HG02623 (cell line): ENCODE measurements at regions not wholly inside any gene's neighbourhood (a gene's known extent, or its start where the extent isn't known, plus 50 kb on each side); places are given as distances from the start of the nearest gene placed in this dataset.
"Not testable (repeated sequence)": the region's sequence is repeated elsewhere in the genome, so short reads cannot be mapped to it uniquely, and the experiment has no call there.

Experiments used
- ATAC-seq: cut with Tn5 transposase; IDR thresholded peaks from one replicate; pipeline ENCODE4 v1.9.1; 2021; ENCODE audit warnings: moderate library complexity; ENCODE audit not compliant: unreplicated experiment

DNA sequence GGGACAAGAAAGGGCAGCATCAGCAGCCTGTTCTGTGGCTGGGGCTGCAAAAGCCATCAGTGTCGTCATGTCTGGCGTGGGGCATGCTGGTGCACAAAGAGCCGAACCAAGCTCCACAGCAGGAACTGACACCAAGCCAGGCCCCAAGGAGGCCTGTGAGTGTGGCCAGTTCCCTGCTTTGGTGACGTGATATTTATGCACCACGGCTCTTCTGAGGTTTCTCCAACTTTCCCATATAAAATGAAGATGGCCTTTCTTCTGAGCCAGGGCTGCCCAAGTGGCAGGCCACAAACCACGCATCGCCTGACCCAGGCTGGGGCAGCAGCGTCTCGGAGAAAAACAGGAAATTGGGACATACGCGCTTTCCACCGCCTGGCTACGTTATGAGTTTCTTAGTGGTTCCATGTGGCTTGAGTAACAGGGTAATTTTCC lies 109.9 kb downstream of the RIN2 start:
- ATAC-seq: no peak

DNA sequence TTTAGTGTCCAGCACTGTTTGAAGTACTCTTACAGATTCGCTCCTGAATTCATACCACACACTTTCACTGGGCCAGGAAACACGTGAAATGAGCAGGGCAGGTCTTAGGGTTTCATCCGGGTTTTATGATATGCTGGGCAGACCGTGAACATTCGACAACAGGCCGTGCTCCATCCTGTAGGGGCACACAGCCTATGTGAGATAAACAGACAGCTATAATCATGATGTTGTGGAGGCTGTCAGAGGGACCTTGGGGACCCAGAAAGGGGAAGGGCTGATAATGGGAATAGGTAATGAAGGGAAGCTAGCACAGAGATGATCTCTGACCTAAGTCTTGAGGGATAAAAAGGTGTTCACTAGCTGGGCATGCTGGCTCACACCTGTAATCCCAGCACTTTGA lies 110.4 kb downstream of the RIN2 start:
- ATAC-seq: no peak

DNA sequence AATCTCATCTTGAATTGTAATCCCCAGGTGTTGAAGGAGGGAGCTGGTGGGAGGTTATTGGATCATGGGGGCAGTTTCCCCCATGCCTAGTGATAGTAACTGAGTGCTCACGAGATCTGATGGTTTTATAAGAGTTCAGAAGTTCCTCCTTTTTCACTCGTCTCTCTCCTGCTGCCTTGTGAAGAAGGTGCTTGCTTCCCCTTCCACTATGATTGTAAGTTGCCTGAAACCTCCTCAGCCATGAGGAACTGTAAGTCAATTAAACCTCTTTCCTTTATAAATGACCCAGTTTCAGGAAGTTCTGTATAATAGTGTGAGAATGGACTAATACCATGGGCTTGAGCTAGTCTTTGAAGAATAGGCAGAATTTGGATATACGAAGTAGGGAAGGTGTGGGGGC lies 113.9 kb downstream of the RIN2 start:
- no peak for ATAC-seq

DNA sequence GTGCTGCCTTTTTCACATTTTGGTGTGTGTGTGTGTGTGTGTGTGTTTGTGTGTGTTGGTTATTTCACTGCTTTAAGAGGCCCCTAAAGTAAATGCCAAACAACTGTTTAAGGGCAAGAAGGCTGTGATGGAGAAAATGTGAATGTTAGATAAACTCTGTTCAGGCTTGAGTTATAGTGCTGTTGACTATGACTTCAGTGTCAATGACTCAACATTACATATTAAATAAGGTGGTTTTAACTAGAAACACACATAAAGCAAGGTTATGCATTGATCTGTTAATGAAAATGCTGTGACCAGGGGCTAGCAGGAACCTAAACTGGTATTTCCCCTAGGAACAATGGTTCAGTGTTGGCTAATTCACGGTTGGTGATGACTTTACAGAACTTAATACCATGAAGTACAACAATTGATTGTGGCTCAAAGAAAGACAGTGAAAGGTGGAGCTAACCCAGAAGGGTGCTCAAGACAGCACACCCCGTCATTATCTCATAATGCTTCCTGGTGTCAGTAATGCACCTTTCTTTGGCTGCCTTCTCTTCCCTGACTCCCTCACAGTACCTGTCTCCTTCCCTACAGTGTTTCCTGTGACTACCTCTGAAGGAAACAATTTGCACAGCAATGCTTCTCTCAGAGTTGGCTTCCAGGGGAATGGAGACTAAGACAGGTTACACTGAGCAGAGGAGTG lies 116.1 kb downstream of the RIN2 start:
- ATAC-seq: no peak

DNA sequence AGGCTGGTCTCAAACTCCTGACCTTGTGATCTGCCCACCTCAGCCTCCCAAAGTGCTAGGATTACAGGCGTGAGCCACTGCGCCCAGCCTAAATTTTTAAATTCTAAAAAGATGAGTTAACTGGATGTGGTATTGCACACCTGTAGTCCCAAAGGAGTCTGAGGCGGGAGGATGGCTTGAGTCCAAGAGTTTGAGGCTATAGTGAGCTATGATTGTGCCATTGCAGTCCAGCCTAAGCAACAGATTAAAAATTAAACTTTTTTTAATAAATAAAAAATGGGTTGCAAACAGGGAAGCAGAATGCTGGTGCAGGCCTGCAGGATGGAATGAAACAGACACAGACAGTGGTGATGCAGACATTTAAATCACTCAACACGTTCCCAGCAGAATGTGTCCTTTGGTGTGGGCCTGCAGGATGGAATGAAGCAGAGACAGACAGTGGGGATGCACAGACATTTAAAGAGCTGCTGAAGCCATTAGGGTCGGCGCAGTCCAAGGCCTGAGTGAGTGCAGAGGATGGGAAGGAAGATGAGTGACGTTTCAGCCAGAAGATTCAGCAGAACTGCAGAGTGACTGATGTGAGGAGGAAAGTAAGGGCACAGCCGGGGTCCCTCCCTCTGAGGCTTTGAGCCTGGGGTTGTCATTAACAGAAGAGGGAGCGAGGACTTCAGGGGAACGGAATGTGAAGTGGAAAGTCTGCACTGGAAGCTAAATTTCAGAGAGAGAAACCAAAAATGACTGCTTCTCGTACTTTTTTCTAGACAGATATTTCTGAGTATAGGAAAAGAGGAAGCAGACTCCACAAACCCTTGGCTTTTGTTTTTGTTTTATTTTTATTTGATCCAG lies 117.5 kb downstream of the RIN2 start:
- ATAC-seq: no peak

DNA sequence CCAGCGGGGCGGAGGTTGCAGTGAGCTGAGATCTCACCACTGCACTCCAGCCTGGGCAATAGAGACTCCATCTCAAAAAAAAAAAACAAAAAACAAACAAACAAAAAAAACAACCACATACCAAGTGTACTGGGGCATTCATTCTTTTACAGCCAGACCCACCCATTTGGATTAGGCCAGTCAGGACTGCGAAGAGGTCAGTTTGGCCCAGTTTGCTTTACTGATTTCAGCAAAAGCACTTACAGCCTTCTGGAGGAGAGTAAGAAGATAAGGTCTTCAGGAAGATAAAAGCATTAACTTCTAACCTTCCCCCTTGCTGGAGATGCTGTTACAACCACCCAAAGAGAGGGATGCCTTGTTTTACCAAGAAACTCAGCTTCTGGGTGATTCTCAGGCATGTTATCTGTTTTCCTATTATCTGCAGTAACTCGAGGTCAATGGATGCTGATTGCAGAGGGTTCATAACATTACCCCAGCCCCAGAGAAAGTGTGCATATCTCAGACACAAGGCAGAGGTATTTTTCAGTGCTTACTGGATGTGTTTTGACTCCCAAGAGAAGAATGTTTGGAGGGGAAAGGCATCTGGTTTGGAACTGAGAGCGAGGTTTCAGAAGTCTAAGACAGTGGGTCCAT lies 118.9 kb downstream of the RIN2 start:
- no peak for ATAC-seq

DNA sequence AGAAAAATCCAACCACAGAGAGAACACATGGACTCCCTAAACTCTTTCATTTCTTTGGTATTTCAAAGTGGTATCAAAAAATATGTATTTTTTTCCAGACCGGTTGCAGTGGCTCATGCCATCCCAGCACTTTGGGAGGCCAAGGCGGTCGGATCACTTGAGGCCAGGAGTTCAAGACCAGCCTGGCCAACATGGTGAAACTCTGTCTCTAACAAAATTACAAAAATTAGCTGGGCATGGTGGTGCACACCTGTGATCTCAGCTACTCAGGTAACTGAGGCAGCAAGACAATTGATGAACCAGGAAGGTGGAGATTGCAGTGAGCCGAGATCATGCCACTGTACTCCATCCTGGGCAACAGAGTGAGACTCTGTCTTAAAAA lies 121.8 kb downstream of the RIN2 start:
- not testable (repeated sequence) for ATAC-seq

DNA sequence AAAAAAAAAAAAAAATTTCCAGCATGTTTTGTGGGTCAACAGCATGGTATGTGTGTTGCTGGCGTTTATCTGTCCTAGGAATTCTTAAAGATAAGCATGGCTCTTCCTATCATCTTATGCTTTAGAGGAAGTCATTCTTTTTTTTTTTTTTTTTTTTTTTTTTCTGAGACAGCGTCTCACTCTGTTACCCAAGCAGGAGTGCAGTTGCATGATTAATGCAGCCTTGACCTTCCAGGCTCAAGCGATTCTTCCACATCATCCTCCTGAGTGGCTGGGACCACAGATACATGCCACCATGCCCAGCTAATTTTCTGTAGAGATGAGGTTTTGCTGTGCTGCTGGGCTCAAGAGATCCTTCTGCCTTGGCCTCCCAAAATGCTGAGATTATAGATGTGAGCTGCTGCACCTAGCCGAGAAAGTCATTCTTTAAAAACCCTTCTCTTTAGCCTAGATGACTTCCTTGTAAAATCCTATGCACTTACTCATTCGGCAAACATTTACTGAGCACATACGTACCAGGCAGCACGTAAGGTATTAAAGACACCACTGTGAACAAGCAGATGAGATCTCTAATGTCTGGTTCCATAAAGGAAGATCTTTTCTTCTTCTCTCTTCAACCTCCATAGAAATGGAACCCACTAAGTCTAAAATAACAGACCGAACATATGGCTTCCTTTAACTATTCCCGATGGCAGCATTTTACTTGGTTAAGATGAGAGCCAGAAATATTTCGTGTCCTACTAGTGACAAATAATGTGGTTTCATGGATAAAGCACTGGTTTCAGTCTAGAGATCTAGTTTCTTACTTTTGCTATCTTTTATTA lies 122.4 kb downstream of the RIN2 start:
- ATAC-seq: no peak

DNA sequence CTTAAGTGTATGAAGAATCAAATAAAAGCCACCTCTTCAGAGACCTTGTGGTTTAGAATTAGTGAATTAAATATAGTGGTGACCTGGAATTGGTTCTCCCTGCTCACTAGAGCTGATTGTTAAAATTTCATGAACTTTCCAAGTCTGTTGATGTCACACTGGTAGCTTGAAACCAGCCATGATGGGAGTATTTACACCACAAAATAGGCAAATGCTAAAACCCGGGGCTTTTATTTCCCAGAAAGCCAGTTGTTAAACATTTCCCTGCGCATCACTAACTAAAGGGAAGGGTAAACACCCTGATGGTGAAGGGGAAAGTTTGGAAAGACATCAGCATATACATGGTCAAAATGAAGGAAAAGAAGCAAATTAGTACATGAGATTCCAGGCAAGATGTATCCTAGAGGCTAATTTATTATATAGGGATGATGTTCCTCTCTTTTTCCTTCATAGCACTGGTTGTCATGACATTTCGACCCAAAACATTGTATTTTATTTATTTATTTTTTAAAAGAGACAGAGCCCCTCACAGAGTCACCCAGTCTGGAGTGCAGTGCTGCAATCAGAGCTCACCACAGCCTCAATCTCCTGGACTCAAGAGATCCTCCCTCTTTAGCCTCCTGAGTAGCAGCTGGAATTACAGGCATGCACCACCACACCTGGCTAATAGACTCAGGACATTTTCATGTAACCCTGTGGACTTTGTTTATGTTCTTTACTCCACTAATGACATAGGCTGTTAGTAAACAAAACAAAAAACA lies 123.2 kb downstream of the RIN2 start:
- ATAC-seq: no peak

DNA sequence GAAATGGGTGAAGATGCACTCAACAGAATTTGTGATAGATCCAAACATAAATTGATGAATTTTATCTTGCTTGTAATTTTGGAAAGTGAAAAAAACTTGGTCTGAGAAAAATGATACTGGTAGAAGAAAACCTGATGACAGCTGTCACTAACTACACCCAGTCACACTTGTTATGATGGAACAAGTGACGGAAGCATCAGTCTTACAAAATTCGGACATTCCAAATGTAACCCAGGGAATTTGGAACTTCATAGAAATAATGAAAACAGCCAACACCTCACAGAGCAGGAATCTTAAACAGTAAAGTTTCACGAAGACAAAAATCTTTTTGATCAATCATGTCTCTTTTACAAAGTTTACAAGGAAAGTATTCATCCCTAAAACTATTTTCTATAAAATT lies 123.9 kb downstream of the RIN2 start:
- no peak for ATAC-seq

DNA sequence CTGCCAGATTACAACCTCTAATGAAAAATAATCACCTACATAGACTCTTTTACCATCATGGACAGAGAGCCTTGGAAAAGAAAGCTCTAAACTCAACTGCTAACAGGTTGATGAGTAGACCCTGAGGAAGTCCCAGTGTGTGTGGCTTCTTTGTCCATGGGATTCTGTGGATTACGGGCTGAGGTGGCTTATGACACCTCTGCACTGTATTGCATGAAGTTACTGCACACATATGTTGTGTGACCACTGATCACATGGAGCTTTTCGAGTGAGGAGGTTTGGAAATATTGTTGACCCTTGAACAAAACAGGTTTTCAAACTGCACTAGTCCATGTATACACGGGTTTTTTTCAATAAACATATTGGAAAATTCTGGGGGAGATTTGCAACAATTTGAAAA lies 124.4 kb downstream of the RIN2 start:
- ATAC-seq: no peak

DNA sequence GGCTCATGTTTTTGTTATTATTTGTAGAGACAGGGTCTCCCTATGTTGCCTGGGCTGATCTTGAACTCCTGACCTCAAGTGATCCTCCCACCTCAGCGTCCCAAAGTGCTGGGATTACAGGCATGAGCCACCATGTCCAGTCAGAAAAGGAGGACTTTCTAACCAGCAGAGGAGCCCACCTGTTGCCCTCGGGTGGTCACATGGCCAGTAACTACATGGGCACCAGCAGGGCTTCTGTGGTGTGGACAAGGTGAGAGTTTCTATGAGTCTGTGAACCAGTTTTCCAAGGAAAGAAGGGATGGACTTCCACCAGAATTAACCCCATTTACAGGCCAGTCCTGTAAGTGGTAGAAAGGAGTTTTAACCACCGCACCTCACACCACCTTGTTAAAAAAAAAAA lies 125.4 kb downstream of the RIN2 start:
- no peak for ATAC-seq

DNA sequence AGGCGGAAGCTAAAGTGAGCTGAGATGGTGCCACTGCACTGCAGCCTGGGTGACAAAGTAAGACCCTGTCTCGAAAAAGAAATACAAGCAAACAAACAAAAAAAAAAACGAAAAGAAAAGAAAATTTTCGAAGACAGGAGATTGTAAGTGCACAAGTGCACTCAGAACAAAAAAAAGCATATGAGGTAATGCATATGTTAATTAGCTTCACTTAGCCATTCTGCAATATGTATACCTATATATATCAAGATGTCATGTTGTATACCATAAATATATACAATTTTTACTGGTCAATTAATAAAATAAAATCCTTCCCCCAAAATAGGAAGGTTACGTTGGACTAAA lies 127.5 kb downstream of the RIN2 start:
- ATAC-seq: no peak

DNA sequence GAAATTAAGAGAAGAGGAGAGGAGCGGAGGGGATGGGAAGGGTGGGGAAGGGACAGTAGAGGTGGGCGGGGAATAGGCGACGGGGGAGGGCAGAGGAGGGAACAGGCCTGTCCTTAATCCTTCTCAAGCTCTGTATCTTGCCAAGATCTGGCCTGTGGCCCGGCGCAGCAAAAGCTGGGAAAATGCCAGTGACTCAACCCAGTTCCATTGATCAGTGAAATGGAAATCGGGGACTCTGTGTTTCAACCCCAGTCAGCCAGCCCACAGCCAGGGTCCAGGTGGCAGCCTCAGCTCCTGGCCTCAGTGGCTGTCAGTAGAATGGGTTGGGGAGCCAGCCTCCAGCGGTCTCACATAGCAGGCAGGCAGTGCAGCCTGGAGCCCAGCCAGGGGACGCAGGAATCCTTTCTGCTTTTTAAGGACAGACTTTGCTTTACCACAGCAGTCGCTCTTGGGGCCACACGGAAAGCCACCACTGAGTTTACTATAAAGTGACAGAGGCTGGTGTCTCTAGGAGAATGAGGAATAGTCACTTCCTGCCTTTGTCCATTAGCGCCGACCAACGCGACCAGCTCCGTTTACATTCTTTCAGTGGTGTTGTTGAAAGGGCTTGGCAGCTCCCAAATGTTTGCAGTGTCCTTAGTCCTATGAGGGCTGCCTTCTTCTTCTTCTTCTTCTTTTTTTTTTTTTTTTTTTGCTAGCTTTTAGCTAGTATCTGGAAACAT lies 128.0 kb downstream of the RIN2 start:
- no peak for ATAC-seq

DNA sequence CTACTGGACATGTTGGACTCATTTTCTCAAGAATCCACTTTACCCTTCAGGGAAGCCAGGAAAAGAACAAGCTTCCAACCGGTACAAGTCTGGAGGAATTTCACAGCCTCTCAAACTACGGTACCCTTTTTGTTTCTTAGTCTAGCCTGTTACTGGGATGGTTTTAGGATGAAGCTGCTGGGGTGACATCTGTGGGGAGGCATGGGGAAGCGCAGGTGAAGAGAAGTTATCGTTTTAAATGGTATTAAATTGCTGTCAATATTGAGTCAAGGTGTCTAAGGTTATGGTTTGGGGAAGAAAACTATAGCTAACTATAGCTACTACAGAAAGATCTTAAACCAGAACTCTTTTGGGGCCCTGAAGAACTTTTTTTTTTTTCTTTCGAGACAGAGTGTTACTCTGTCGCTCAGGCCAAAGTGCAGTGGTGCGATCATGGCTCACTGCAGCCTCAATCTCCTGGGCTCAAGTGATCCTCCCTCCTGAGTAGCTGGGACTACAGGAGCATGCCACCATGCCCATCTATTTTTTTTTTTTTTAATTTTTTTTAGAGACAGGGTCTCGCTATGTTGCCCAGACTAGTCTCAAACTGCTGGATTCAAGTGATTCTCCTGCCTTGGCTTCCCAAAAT lies 128.7 kb downstream of the RIN2 start:
- no peak for ATAC-seq

DNA sequence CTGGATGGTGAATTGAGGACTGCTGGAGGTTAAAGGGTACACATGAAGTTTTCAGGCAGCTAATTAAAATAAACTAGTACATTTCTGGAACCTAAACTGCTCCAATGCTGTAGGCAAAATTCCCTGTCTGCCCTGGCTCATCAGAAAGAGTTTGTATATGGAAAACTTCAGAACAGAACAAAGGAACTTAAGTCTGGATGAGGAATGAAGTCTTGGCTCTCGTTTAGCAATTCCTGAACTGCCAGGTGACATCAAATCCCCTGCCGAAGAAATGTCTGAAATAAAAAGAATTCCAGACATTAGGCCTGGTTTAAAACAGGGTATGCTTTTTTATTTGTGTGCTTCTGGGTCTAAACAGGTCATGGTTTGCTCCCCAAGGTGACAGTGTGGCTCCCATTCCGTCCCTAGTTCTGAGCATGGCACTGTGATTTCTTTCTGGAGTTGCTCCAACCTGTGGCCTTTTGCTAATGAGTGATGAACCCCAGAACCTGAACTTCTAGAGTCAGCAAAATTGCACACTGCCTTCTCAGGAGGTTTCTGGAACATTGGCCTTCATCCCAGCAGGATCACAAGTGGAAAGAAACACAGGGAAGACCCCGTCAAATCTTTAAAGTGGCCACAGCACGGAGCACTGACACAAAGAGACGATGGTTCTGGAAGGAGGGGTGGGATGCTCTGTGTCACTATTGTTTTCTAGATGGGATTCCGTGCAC lies 129.4 kb upstream of the NAA20 start:
- ATAC-seq: no peak

DNA sequence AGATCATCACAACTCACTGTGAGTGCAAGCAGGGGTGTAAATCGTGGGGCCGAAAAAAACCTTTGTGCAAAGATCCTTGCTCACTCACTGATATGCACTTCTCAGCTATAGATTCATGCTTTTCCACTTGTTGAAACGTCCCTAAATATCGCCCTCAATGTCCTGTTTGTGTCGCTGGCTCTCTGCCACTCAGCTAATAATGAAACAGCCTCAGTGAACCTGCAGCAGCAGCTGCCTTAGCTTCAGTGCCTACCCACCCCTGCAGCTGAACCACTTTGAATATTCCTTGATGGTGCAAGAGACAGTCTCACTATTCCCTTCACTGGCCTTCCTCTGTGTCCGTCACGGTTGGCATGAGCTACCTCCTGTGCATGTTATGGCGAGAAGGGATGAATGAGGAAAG lies 128.9 kb upstream of the NAA20 start:
- no peak for ATAC-seq

DNA sequence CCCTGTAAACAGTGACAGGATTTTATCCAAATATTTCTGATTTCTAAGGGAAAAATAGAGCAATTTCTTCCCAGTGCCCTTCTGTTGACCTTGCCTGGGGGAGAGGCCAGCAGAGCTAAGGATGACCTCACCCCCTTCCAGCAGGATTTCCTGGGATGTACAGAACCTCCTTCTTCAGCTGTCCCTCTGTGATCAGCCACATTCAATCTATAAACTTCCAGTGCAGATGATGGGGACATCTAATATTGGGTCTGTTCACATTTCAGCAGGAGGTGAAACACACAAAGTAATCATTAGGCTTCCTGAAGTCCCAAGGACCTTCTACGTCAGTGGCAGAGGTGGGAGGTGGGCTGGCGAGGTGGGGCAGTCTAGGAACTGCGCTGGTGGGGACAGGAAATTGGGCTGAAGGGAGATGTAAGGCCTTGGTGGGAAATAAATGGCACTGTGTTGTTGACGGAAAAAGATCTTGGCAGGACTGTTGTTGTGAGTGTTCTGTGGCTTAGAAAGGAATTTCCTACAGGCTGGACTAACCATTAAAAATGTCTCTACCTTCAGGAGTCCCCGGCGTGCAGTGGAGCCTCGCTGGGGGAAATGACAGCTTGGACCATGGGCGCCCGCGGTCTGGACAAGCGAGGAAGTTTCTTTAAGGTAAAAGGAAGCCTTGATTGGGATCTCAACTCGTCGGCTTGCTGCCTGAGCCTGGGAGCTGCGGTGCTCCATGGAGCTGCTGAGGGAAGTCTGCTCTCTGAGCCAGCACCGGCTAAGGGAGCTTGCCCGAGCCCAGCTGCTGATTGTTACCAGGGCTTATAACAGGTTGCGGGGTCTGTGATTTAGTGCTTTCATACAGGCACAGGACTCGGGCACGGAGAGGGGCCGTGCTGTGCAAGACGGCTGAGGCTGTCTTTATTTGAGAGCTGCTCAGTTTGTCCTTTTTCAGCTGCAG lies 127.9 kb upstream of the NAA20 start:
- no peak for ATAC-seq
